BJ (cell line): ENCODE measurements at regions not wholly inside any gene's neighbourhood (a gene's known extent, or its start where the extent isn't known, plus 50 kb on each side); places are given as distances from the start of the nearest gene placed in this dataset.

Source experiments
- CTCF ChIA-PET: fragments of 350-600 bp; formaldehyde crosslinking; extraction: SDS; loops from one replicate; lab custom pipeline; 2021; ENCODE audit warnings: antibody characterized with exemption, inconsistent platforms; lab: Yijun Ruan, JAX
- POLR2A ChIA-PET: fragments of 300-600 bp; sonication (Branson Sonifier 250); formaldehyde crosslinking; extraction: SDS; loops from one replicate; lab custom pipeline; 2021; ENCODE audit warnings: antibody characterized with exemption; lab: Charles Lee
- DNase-seq: peaks from one replicate; pipeline ENCODE4 v3.0.0-alpha.2; 2011; ENCODE audit warnings: low read depth
- H3K27me3 ChIP-seq: 2 replicates; pipeline ENCODE4 v1.6.0; 2011; ENCODE audit warnings: low read length; ENCODE audit not compliant: control insufficient read depth, insufficient read depth
- H3K36me3 ChIP-seq: 2 replicates; pipeline ENCODE4 v1.5.1; 2011; ENCODE audit warnings: low read length; ENCODE audit not compliant: control insufficient read depth, insufficient read depth
- H3K4me3 ChIP-seq: 2 replicates; pipeline ENCODE4 v1.5.1; 2011; ENCODE audit warnings: low read depth, mild to moderate bottlenecking, control low read depth, low read length
- CTCF ChIP-seq: IDR thresholded peaks from 2 replicates; pipeline ENCODE4 v1.5.1; 2011; ENCODE audit warnings: low read depth, mild to moderate bottlenecking, control low read depth, inconsistent platforms, low read length, moderate library complexity; ENCODE audit not compliant: insufficient read depth

DNA sequence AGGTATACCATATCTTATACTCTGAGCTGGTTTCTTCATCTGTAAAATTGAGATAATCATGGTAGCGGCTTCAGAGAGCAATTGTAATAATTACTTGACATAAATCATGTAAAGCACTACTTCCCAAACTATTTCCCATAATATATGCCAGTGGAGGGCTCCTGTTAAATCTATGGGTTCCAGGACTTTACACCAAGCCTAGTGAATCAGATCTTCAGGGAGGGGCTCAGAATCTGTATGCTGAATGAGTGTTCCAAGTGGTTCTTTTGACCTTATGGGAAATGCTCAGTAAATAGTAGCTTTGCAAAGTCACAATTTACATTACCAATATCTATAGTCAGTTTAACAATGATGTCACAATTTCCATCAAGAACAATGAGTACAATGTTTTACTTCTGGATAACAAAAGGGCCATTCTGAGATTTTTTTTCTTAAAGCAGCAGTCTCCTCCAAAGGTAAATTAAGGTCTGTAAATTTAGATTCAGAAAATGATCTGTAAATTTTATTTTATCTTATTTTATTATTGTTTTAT is 50.9 kb upstream of the NLK start:
- POLR2A ChIA-PET: no interaction called here
- no peaks in the 10 kb centered on the region; the same call in 1 of the 2 replicates for H3K27me3 ChIP-seq
- no peaks in the 10 kb centered on the region for H3K36me3 ChIP-seq
- no peak for TF ChIP-seq CTCF
- CTCF ChIA-PET: no interaction called here
- no peak overlapping the region for H3K4me3 ChIP-seq
- no peak for DNase-seq
